ENCODE measurements at regions not wholly inside any gene's neighbourhood (a gene's known extent, or its start where the extent isn't known, plus 50 kb on each side); places are given as distances from the start of the nearest gene placed in this dataset.

GRCh38 chr18:51330739-51331138, 133.3 kb upstream of the MEX3C start:
- no peak for TF ChIP-seq EZH2 (IDR thresholded peaks at IDR 0.05; ENCODE audit: borderline replicate concordance, low read depth, low read length, severe bottlenecking)
- TF ChIP-seq CTCF (IDR thresholded peaks at IDR 0.05; ENCODE audit: borderline replicate concordance, extremely low read depth, low read length, poor library complexity, severe bottlenecking): no peak
- H3K79me2 ChIP-seq (ENCODE audit: insufficient read depth, low read length): no peaks in the 10 kb centered on the region
- H4K20me1 ChIP-seq (ENCODE audit: insufficient read depth, low read length): no peaks in the 10 kb centered on the region
- no peaks in the 10 kb centered on the region for H3K4me1 ChIP-seq (ENCODE audit: insufficient read depth, low read length)
- H3K27ac ChIP-seq (ENCODE audit: low read length): no peak overlapping the region
- H3K4me2 ChIP-seq (ENCODE audit: insufficient read depth, low read length): no peak overlapping the region
- no peaks in the 10 kb centered on the region for H3K36me3 ChIP-seq (ENCODE audit: insufficient read depth, low read length)
- no peak overlapping the region for H3K9ac ChIP-seq (ENCODE audit: low read depth, low read length)
- ATAC-seq (ENCODE audit: insufficient read depth, low read depth) (no peak), DNase-seq (no peak)
- no peaks in the 10 kb centered on the region for H3K27me3 ChIP-seq (ENCODE audit: insufficient read depth, low read length, poor library complexity)
- H3K9me3 ChIP-seq (ENCODE audit: insufficient read depth, low read length, severe bottlenecking): no peaks in the 10 kb centered on the region
- H2AFZ ChIP-seq (ENCODE audit: low read depth, low read length): no peak overlapping the region
- no peak overlapping the region for H3K4me3 ChIP-seq (ENCODE audit: low read depth in 1 of 2, low read length in 2 of 2)

DNA sequence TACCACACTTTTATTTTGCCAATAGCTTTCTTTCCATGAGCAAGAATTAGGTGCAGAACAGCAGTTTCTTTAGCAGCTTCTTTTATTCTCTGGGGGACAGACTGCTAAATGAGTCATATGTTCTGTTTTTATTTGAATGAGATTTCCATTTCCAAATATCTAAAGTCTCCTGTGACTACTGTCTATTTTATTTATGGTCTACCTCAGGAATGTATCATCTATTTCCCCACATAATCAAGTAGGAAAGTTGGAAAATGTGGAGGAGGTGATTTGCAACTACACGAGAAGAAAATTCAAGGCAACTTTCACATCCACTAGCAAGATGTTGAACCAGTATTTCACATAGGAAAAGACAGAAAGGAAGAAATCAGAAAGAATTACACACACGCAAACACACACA, 139.9 kb upstream of the MEX3C start:
- Histone ChIP-seq H2AFZ (ENCODE audit: low read depth, low read length) (no peak overlapping the region), H3K4me3 (ENCODE audit: low read depth in 1 of 2, low read length in 2 of 2) (no peak overlapping the region), H3K27me3 (ENCODE audit: insufficient read depth, low read length, poor library complexity) (peaks cover 2% of the 10 kb centered on the region), H3K9me3 (ENCODE audit: insufficient read depth, low read length, severe bottlenecking) (no peaks in the 10 kb centered on the region), H3K9ac (ENCODE audit: low read depth, low read length) (no peak overlapping the region), H3K4me1 (ENCODE audit: insufficient read depth, low read length) (no peaks in the 10 kb centered on the region), H3K27ac (ENCODE audit: low read length) (no peak overlapping the region), H3K4me2 (ENCODE audit: insufficient read depth, low read length) (no peak overlapping the region), H3K79me2 (ENCODE audit: insufficient read depth, low read length) (no peaks in the 10 kb centered on the region), H4K20me1 (ENCODE audit: insufficient read depth, low read length) (no peaks in the 10 kb centered on the region), H3K36me3 (ENCODE audit: insufficient read depth, low read length) (no peaks in the 10 kb centered on the region)
- TF ChIP-seq CTCF (IDR thresholded peaks at IDR 0.05; ENCODE audit: borderline replicate concordance, extremely low read depth, low read length, poor library complexity, severe bottlenecking) (no peak), EZH2 (IDR thresholded peaks at IDR 0.05; ENCODE audit: borderline replicate concordance, low read depth, low read length, severe bottlenecking) (no peak)
- DNase-seq (no peak), ATAC-seq (ENCODE audit: insufficient read depth, low read depth) (no peak)

DNA sequence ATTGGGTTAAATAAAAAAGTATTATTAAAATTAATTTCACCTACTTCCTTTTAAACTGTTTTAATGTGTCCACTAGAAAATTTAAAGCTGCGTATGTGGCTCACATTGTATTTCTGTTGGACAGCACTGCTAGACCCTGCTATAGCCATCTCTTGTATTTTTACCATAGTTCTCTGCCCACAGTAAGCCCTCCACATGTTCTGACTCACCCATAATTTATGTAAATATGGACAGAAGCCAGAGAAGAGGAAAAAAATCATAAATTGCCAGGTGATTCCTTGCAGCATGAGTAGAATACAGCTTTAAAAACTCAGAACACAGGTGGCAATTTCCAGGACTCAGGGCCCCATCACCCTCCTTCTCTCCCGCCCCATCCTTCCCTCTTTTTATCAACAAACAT, 142.4 kb upstream of the MEX3C start:
- no peak overlapping the region for H2AFZ ChIP-seq (ENCODE audit: low read depth, low read length)
- ATAC-seq (ENCODE audit: insufficient read depth, low read depth) (no peak), DNase-seq (no peak)
- H3K9me3 ChIP-seq (ENCODE audit: insufficient read depth, low read length, severe bottlenecking): no peaks in the 10 kb centered on the region
- peaks cover 2% of the 10 kb centered on the region for H3K27me3 ChIP-seq (ENCODE audit: insufficient read depth, low read length, poor library complexity)
- no peak overlapping the region for H3K4me3 ChIP-seq (ENCODE audit: low read depth in 1 of 2, low read length in 2 of 2)
- H3K79me2 ChIP-seq (ENCODE audit: insufficient read depth, low read length): no peaks in the 10 kb centered on the region
- H4K20me1 ChIP-seq (ENCODE audit: insufficient read depth, low read length): no peaks in the 10 kb centered on the region
- no peaks in the 10 kb centered on the region for H3K4me1 ChIP-seq (ENCODE audit: insufficient read depth, low read length)
- no peak overlapping the region for H3K27ac ChIP-seq (ENCODE audit: low read length)
- no peak overlapping the region for H3K4me2 ChIP-seq (ENCODE audit: insufficient read depth, low read length)
- H3K9ac ChIP-seq (ENCODE audit: low read depth, low read length): no peak overlapping the region
- no peaks in the 10 kb centered on the region for H3K36me3 ChIP-seq (ENCODE audit: insufficient read depth, low read length)
- TF ChIP-seq EZH2 (IDR thresholded peaks at IDR 0.05; ENCODE audit: borderline replicate concordance, low read depth, low read length, severe bottlenecking) (no peak), CTCF (IDR thresholded peaks at IDR 0.05; ENCODE audit: borderline replicate concordance, extremely low read depth, low read length, poor library complexity, severe bottlenecking) (no peak)

- no peak for DNase-seq
Observed at GRCh38 chr18:51340332-51340731, 142.9 kb upstream of the MEX3C start.

More at GRCh38 chr18:51340332-51340731, 142.9 kb upstream of the MEX3C start:
- Histone ChIP-seq H3K27me3 (ENCODE audit: insufficient read depth, low read length, poor library complexity) (peaks cover 2% of the 10 kb centered on the region), H2AFZ (ENCODE audit: low read depth, low read length) (no peak overlapping the region), H3K4me2 (ENCODE audit: insufficient read depth, low read length) (no peak overlapping the region), H3K79me2 (ENCODE audit: insufficient read depth, low read length) (no peaks in the 10 kb centered on the region), H3K4me1 (ENCODE audit: insufficient read depth, low read length) (no peaks in the 10 kb centered on the region), H4K20me1 (ENCODE audit: insufficient read depth, low read length) (no peaks in the 10 kb centered on the region), H3K4me3 (ENCODE audit: low read depth in 1 of 2, low read length in 2 of 2) (no peak overlapping the region), H3K36me3 (ENCODE audit: insufficient read depth, low read length) (no peaks in the 10 kb centered on the region), H3K27ac (ENCODE audit: low read length) (no peak overlapping the region), H3K9ac (ENCODE audit: low read depth, low read length) (no peak overlapping the region), H3K9me3 (ENCODE audit: insufficient read depth, low read length, severe bottlenecking) (no peaks in the 10 kb centered on the region)
- no peak for ATAC-seq (ENCODE audit: insufficient read depth, low read depth)
- no peak for TF ChIP-seq EZH2 (IDR thresholded peaks at IDR 0.05; ENCODE audit: borderline replicate concordance, low read depth, low read length, severe bottlenecking)
- TF ChIP-seq CTCF (IDR thresholded peaks at IDR 0.05; ENCODE audit: borderline replicate concordance, extremely low read depth, low read length, poor library complexity, severe bottlenecking): no peak
